ENCODE measurements at regions not wholly inside any gene's neighbourhood (a gene's known extent, or its start where the extent isn't known, plus 50 kb on each side); places are given as distances from the start of the nearest gene placed in this dataset.

DNA sequence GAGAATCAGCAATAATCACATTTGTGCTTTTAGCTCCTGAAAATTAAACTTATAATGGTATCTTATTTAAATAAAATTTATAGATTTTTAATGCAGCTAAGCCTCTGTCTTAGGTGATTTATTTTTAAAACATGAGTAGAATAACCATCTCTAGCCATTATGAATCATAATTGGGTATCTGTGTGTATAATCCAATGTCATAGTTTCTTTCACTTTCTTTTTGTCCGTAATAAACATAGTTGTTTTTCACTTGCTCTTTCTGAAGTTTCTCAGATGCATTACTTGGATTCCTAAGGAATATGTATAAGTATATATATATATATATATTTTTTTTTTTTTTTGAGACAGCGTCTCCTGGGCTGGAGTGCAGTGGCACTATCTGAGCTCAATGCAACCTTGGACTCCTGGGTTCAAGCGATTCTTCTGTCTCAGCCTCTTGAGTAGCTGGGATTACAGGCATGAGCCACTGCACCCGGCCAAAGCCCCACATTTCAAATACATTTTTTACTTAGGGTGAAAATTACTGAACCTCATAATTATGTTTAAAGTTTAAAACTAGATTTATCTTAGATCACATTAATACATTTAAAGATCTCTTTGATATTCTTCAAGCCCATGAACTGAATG, 377.1 kb downstream of the PRDM9 start:
- no peak for TF ChIP-seq EZH2 (IDR thresholded peaks at IDR 0.05)
- no peak for TF ChIP-seq POLR2AphosphoS5 (IDR thresholded peaks at IDR 0.05; ENCODE audit: borderline replicate concordance, low read depth, low read length)

Data from SK-N-MC (cell line).